ENCODE measurements at regions not wholly inside any gene's neighbourhood (a gene's known extent, or its start where the extent isn't known, plus 50 kb on each side); places are given as distances from the start of the nearest gene placed in this dataset.
"Not testable (repeated sequence)": the region's sequence is repeated elsewhere in the genome, so short reads cannot be mapped to it uniquely, and the experiment has no call there.

- H3K27me3 ChIP-seq (ENCODE audit: control insufficient read depth, insufficient read depth, low read length): no peaks in the 10 kb centered on the region
- H3K27ac ChIP-seq (ENCODE audit: low read depth, low read length): no peak overlapping the region
- no peaks in the 10 kb centered on the region for H3K36me3 ChIP-seq (ENCODE audit: control insufficient read depth, insufficient read depth, low read length)
- H3K4me3 ChIP-seq (ENCODE audit: low read length): no peak overlapping the region
- H3K4me1 ChIP-seq (ENCODE audit: control insufficient read depth, insufficient read depth, low read length): no peaks in the 10 kb centered on the region
- H3K9ac ChIP-seq (ENCODE audit: low read length): no peak overlapping the region
These were observed 447.1 kb upstream of the MKI67 start for GRCh38 chr10:128573281-128573845.

GRCh38 chr10:128573986-128574385 is 447.8 kb upstream of the MKI67 start:
- H3K27me3 ChIP-seq (ENCODE audit: control insufficient read depth, insufficient read depth, low read length): no peaks in the 10 kb centered on the region
- no peak overlapping the region for H3K27ac ChIP-seq (ENCODE audit: low read depth, low read length)
- no peaks in the 10 kb centered on the region for H3K36me3 ChIP-seq (ENCODE audit: control insufficient read depth, insufficient read depth, low read length)
- H3K4me3 ChIP-seq (ENCODE audit: low read length): no peak overlapping the region
- H3K4me1 ChIP-seq (ENCODE audit: control insufficient read depth, insufficient read depth, low read length): no peaks in the 10 kb centered on the region
- H3K9ac ChIP-seq (ENCODE audit: low read length): no peak overlapping the region

GRCh38 chr10:128574581-128575210 is 448.5 kb upstream of the MKI67 start:
- Histone ChIP-seq H3K27me3 (ENCODE audit: control insufficient read depth, insufficient read depth, low read length) (no peaks in the 10 kb centered on the region), H3K36me3 (ENCODE audit: control insufficient read depth, insufficient read depth, low read length) (no peaks in the 10 kb centered on the region), H3K27ac (ENCODE audit: low read depth, low read length) (no peak overlapping the region), H3K4me3 (ENCODE audit: low read length) (no peak overlapping the region), H3K4me1 (ENCODE audit: control insufficient read depth, insufficient read depth, low read length) (no peaks in the 10 kb centered on the region), H3K9ac (ENCODE audit: low read length) (no peak overlapping the region)

GRCh38 chr10:128575761-128576160 is 449.5 kb upstream of the MKI67 start:
- Histone ChIP-seq H3K9ac (ENCODE audit: low read length) (no peak overlapping the region), H3K27ac (ENCODE audit: low read depth, low read length) (no peak overlapping the region), H3K27me3 (ENCODE audit: control insufficient read depth, insufficient read depth, low read length) (no peaks in the 10 kb centered on the region), H3K36me3 (ENCODE audit: control insufficient read depth, insufficient read depth, low read length) (no peaks in the 10 kb centered on the region), H3K4me1 (ENCODE audit: control insufficient read depth, insufficient read depth, low read length) (no peaks in the 10 kb centered on the region), H3K4me3 (ENCODE audit: low read length) (no peak overlapping the region)

- H3K4me1 ChIP-seq (ENCODE audit: control insufficient read depth, insufficient read depth, low read length): no peaks in the 10 kb centered on the region
- H3K4me3 ChIP-seq (ENCODE audit: low read length): no peak overlapping the region
- H3K9ac ChIP-seq (ENCODE audit: low read length): no peak overlapping the region
- H3K27me3 ChIP-seq (ENCODE audit: control insufficient read depth, insufficient read depth, low read length): no peaks in the 10 kb centered on the region
- no peaks in the 10 kb centered on the region for H3K36me3 ChIP-seq (ENCODE audit: control insufficient read depth, insufficient read depth, low read length)
- no peak overlapping the region for H3K27ac ChIP-seq (ENCODE audit: low read depth, low read length)
These were observed 450.1 kb upstream of the MKI67 start for GRCh38 chr10:128576336-128576735.

GRCh38 chr10:128576943-128577670 is 450.9 kb upstream of the MKI67 start:
- Histone ChIP-seq H3K4me1 (ENCODE audit: control insufficient read depth, insufficient read depth, low read length) (no peaks in the 10 kb centered on the region), H3K27me3 (ENCODE audit: control insufficient read depth, insufficient read depth, low read length) (no peaks in the 10 kb centered on the region), H3K36me3 (ENCODE audit: control insufficient read depth, insufficient read depth, low read length) (no peaks in the 10 kb centered on the region), H3K9ac (ENCODE audit: low read length) (no peak overlapping the region), H3K4me3 (ENCODE audit: low read length) (no peak overlapping the region), H3K27ac (ENCODE audit: low read depth, low read length) (no peak overlapping the region)

GRCh38 chr10:128577958-128578750 is 451.9 kb upstream of the MKI67 start:
- no peak overlapping the region for H3K4me3 ChIP-seq (ENCODE audit: low read length)
- no peak overlapping the region for H3K9ac ChIP-seq (ENCODE audit: low read length)
- no peaks in the 10 kb centered on the region for H3K36me3 ChIP-seq (ENCODE audit: control insufficient read depth, insufficient read depth, low read length)
- H3K27me3 ChIP-seq (ENCODE audit: control insufficient read depth, insufficient read depth, low read length): no peaks in the 10 kb centered on the region
- no peak overlapping the region for H3K27ac ChIP-seq (ENCODE audit: low read depth, low read length)
- H3K4me1 ChIP-seq (ENCODE audit: control insufficient read depth, insufficient read depth, low read length): no peaks in the 10 kb centered on the region

GRCh38 chr10:128578766-128579165 is 452.5 kb upstream of the MKI67 start:
- H3K27me3 ChIP-seq (ENCODE audit: control insufficient read depth, insufficient read depth, low read length): no peaks in the 10 kb centered on the region
- H3K36me3 ChIP-seq (ENCODE audit: control insufficient read depth, insufficient read depth, low read length): no peaks in the 10 kb centered on the region
- no peak overlapping the region for H3K4me3 ChIP-seq (ENCODE audit: low read length)
- H3K9ac ChIP-seq (ENCODE audit: low read length): no peak overlapping the region
- H3K4me1 ChIP-seq (ENCODE audit: control insufficient read depth, insufficient read depth, low read length): no peaks in the 10 kb centered on the region
- H3K27ac ChIP-seq (ENCODE audit: low read depth, low read length): no peak overlapping the region

- H3K27ac ChIP-seq (ENCODE audit: low read depth, low read length): no peak overlapping the region
- H3K27me3 ChIP-seq (ENCODE audit: control insufficient read depth, insufficient read depth, low read length): no peaks in the 10 kb centered on the region
- no peaks in the 10 kb centered on the region for H3K4me1 ChIP-seq (ENCODE audit: control insufficient read depth, insufficient read depth, low read length)
- H3K4me3 ChIP-seq (ENCODE audit: low read length): no peak overlapping the region
- H3K9ac ChIP-seq (ENCODE audit: low read length): no peak overlapping the region
- no peaks in the 10 kb centered on the region for H3K36me3 ChIP-seq (ENCODE audit: control insufficient read depth, insufficient read depth, low read length)
These were observed 453.1 kb upstream of the MKI67 start for GRCh38 chr10:128579280-128579865.

GRCh38 chr10:128579901-128580300 is 453.7 kb upstream of the MKI67 start:
- Histone ChIP-seq H3K4me1 (ENCODE audit: control insufficient read depth, insufficient read depth, low read length) (no peaks in the 10 kb centered on the region), H3K4me3 (ENCODE audit: low read length) (no peak overlapping the region), H3K9ac (ENCODE audit: low read length) (no peak overlapping the region), H3K27ac (ENCODE audit: low read depth, low read length) (no peak overlapping the region), H3K27me3 (ENCODE audit: control insufficient read depth, insufficient read depth, low read length) (no peaks in the 10 kb centered on the region), H3K36me3 (ENCODE audit: control insufficient read depth, insufficient read depth, low read length) (no peaks in the 10 kb centered on the region)

GRCh38 chr10:128583125-128583524 is 456.9 kb upstream of the MKI67 start:
- H3K4me3 ChIP-seq (ENCODE audit: low read length); H3K36me3 ChIP-seq (ENCODE audit: control insufficient read depth, insufficient read depth, low read length); H3K27me3 ChIP-seq (ENCODE audit: control insufficient read depth, insufficient read depth, low read length); H3K9ac ChIP-seq (ENCODE audit: low read length); H3K27ac ChIP-seq (ENCODE audit: low read depth, low read length); H3K4me1 ChIP-seq (ENCODE audit: control insufficient read depth, insufficient read depth, low read length): not testable (repeated sequence)

GRCh38 chr10:128586599-128586998 is 460.4 kb upstream of the MKI67 start:
- not testable (repeated sequence) for H3K36me3 ChIP-seq (ENCODE audit: control insufficient read depth, insufficient read depth, low read length); H3K27me3 ChIP-seq (ENCODE audit: control insufficient read depth, insufficient read depth, low read length); H3K4me1 ChIP-seq (ENCODE audit: control insufficient read depth, insufficient read depth, low read length); H3K27ac ChIP-seq (ENCODE audit: low read depth, low read length); H3K4me3 ChIP-seq (ENCODE audit: low read length); H3K9ac ChIP-seq (ENCODE audit: low read length)
